ENCODE measurements at regions not wholly inside any gene's neighbourhood (a gene's known extent, or its start where the extent isn't known, plus 50 kb on each side); places are given as distances from the start of the nearest gene placed in this dataset.

DNA sequence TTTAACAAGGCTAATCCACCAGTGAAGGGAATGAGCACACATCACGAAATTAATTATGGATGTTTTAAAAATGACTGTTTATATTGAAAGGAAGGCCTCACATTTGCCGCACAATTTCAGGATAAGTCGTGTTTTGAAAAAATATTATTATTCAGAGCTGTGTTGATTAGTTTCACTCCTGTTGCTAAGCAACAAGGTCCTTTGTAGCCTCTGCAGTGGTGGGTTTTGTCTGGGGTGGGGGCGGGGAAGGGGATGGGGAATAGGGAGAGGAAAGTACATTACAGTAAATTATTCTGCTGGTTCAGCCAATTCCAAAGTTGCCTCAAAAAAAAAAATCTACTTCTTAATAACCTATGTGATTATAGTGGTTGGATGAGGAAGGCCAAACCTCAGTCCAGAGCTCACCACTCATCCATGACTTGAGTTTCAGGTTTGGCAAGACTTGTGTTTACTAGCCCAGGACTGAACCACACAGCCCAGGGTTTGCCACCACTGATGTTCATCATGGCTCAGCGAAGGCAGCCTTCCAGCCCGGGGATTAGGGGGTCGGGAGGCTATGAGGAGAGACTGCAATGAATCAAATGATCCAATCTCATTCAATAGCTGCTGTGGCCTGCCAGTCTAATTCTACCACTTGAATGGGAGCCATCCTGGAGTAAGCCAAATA is 162.5 kb upstream of the ATP6AP2 start:
- Mint-ChIP-seq H3K27ac (no peak overlapping the region), H3K4me3 (no peak overlapping the region)

GRCh38 chrX:40415675-40416074 is 165.1 kb upstream of the ATP6AP2 start:
- no peak overlapping the region for H3K27ac Mint-ChIP-seq
- no peak for DNase-seq
- H3K4me3 Mint-ChIP-seq: no peak overlapping the region
- H3K27me3 Mint-ChIP-seq (ENCODE audit: low read depth, poor library complexity): peaks cover 7% of the 10 kb centered on the region
- no peak for TF ChIP-seq CTCF (IDR thresholded peaks at IDR 0.05)
- H3K36me3 Mint-ChIP-seq (ENCODE audit: low read depth): no peaks in the 10 kb centered on the region
- peaks cover 28% of the 10 kb centered on the region for H3K4me1 Mint-ChIP-seq
- peaks cover 24% of the 10 kb centered on the region for H3K9me3 Mint-ChIP-seq

More for the DNA sequence above, 162.5 kb upstream of the ATP6AP2 start:
- TF ChIP-seq CTCF (IDR thresholded peaks at IDR 0.05): no peak
- Mint-ChIP-seq H3K27me3 (ENCODE audit: low read depth, poor library complexity) (peaks cover 7% of the 10 kb centered on the region), H3K36me3 (ENCODE audit: low read depth) (no peaks in the 10 kb centered on the region), H3K9me3 (peaks cover 27% of the 10 kb centered on the region), H3K4me1 (peaks cover 12% of the 10 kb centered on the region)
- no peak for DNase-seq

- Mint-ChIP-seq H3K36me3 (ENCODE audit: low read depth) (no peaks in the 10 kb centered on the region), H3K27ac (no peak overlapping the region), H3K27me3 (ENCODE audit: low read depth, poor library complexity) (peaks cover 7% of the 10 kb centered on the region), H3K4me1 (peaks cover 28% of the 10 kb centered on the region), H3K9me3 (peaks cover 33% of the 10 kb centered on the region), H3K4me3 (no peak overlapping the region)
- no peak for DNase-seq
- no peak for TF ChIP-seq CTCF (IDR thresholded peaks at IDR 0.05)
Observed at GRCh38 chrX:40414335-40414734, 166.4 kb upstream of the ATP6AP2 start.

DNA sequence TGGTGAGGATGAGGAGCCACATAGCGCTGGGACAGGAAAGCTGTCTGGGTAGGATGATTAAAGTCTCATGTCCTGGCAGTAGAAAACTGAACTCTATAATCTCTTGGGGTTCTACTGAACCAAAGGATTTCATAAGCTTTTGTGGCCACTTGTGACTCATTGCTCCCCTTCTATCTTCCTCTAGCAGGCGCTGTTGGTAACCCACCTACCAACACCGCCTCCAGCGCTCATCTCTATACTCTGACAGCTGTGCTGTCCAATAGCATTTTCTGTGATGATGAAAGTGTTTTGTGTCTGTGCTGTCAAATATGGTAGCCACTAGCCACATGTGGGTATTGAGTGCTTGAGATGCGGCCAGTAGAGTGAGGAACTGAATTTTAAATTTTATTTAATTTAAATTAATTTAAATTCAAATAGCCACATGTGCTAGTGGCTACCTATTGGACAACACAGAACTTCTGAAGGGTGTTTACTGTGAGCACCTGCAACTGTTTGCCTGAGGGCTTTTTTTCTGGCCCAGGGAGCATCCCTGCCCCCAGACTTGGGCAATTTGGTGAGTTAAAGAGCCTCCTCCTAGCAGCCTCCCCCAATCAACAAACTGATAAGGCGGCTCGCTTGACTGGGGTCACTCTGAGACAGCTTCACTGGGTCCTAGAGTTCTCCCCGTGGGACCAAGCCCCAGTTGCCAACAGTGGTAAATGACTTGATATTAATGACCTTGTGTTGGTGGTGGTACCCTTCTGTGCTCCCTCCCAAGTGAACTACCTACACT is 169.2 kb upstream of the ATP6AP2 start:
- no peak overlapping the region for H3K27ac Mint-ChIP-seq
- peak; percentile 17 for TF ChIP-seq CTCF (IDR thresholded peaks at IDR 0.05)
- peaks cover 8% of the 10 kb centered on the region for H3K36me3 Mint-ChIP-seq (ENCODE audit: low read depth)
- peaks cover 10% of the 10 kb centered on the region for H3K27me3 Mint-ChIP-seq (ENCODE audit: low read depth, poor library complexity)
- peaks cover 46% of the 10 kb centered on the region for H3K9me3 Mint-ChIP-seq
- DNase-seq: no peak
- peaks cover 28% of the 10 kb centered on the region for H3K4me1 Mint-ChIP-seq
- no peak overlapping the region for H3K4me3 Mint-ChIP-seq

DNA sequence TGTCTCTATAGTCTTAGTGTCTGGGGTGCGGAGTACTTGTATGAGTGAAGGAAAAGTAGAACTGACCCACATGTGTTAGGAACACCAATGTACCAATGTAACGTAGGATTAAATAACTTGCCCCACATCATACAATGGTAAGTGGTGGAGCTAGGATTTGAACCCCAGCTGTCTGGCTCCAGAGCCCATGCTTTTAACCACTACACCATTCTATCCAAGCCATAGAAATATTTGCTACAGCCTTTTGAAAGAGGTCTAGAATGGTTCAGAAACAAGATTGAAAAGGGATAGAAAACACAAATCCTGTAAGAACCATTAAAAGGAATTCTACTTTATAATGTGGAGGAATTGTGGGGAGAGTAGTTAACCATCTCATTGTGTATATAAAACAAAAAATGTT is 169.9 kb upstream of the ATP6AP2 start:
- H3K4me3 Mint-ChIP-seq: no peak overlapping the region
- peaks cover 28% of the 10 kb centered on the region for H3K4me1 Mint-ChIP-seq
- peaks cover 46% of the 10 kb centered on the region for H3K9me3 Mint-ChIP-seq
- DNase-seq: no peak
- TF ChIP-seq CTCF (IDR thresholded peaks at IDR 0.05): no peak
- H3K36me3 Mint-ChIP-seq (ENCODE audit: low read depth): peaks cover 8% of the 10 kb centered on the region
- no peak overlapping the region for H3K27ac Mint-ChIP-seq
- H3K27me3 Mint-ChIP-seq (ENCODE audit: low read depth, poor library complexity): peaks cover 11% of the 10 kb centered on the region

All from nephron progenitor cell (in vitro differentiated cells).